GM10248 (cell line): ENCODE measurements at regions not wholly inside any gene's neighbourhood (a gene's known extent, or its start where the extent isn't known, plus 50 kb on each side); places are given as distances from the start of the nearest gene placed in this dataset.

Experiments
- CTCF ChIA-PET: fragments of 300-600 bp; sonication (Branson Sonifier 250); formaldehyde crosslinking; extraction: SDS; loops from one replicate; lab custom pipeline; 2021; ENCODE audit warnings: antibody characterized with exemption; lab: Yijun Ruan, JAX
- POLR2A ChIA-PET: fragments of 350-650 bp; sonication (Branson Sonifier 250); formaldehyde crosslinking; extraction: SDS; loops from one replicate; lab custom pipeline; 2020; ENCODE audit warnings: antibody characterized with exemption; lab: Yijun Ruan, JAX
- DNase-seq: peaks from one replicate; pipeline ENCODE4 v3.0.0; 2012; ENCODE audit errors: extremely low spot score
- TF ChIP-seq, protein P1 (sequence below): IDR thresholded peaks from 2 replicates; pipeline ENCODE4 v1.5.1; 2012; ENCODE audit warnings: mild to moderate bottlenecking, low read depth; ENCODE audit errors: extremely low read depth, missing control alignments, control extremely low read depth

DNA sequence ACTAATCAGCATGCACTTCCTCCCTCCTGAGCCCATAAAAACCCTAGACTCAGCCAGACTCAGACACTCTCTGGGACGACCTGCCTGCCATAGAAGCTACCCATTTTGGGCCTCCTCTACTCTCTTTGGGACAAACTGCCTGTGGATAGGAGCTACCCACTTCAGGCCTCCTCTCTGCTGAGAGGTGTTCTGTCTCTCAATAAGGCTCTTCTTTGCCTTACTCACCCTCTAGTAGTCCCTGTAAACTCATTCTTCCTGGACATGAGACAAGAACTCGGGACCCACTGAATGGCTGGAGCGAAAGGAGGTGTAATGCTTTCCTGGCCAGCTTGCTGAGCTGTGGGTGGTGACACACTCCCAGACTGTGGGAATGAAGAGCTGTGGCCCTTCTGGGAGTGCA lies 424.8 kb upstream of the FZD8 start:
- CTCF ChIA-PET: interaction anchor here (1.3 kb wide), 1 partner anchor 24 kb away, joined by 4 read pairs; no protein-coding TSS in a partner anchor
- POLR2A ChIA-PET: no interaction called here
- DNase-seq: no peak
- TF ChIP-seq, protein P1, sequence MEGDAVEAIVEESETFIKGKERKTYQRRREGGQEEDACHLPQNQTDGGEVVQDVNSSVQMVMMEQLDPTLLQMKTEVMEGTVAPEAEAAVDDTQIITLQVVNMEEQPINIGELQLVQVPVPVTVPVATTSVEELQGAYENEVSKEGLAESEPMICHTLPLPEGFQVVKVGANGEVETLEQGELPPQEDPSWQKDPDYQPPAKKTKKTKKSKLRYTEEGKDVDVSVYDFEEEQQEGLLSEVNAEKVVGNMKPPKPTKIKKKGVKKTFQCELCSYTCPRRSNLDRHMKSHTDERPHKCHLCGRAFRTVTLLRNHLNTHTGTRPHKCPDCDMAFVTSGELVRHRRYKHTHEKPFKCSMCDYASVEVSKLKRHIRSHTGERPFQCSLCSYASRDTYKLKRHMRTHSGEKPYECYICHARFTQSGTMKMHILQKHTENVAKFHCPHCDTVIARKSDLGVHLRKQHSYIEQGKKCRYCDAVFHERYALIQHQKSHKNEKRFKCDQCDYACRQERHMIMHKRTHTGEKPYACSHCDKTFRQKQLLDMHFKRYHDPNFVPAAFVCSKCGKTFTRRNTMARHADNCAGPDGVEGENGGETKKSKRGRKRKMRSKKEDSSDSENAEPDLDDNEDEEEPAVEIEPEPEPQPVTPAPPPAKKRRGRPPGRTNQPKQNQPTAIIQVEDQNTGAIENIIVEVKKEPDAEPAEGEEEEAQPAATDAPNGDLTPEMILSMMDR: no peak

DNA sequence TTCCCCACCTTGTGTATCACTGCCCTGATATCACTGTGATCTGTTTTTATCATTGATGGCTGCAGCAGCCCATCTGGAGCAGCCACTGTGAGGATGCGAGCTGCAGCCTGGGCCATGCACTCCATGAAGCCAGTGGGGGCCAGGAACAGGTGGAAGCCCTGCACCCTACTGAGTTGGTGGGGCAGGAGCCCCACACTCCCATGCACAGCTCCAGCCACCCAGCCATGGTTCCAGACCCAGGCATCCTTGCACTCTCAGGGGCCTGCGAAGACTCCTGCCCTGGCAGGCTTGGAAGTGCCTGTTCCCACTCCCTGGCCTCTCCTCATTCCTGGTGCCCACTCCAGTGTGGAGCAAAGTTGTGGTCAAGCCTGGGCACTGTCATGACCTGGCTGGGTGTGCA lies 424.0 kb upstream of the FZD8 start:
- TF ChIP-seq, protein P1: no peak
- CTCF ChIA-PET: interaction anchor here (1.3 kb wide), 1 partner anchor 24 kb away, joined by 4 read pairs; no protein-coding TSS in a partner anchor
- no peak for DNase-seq
- POLR2A ChIA-PET: no interaction called here

DNA sequence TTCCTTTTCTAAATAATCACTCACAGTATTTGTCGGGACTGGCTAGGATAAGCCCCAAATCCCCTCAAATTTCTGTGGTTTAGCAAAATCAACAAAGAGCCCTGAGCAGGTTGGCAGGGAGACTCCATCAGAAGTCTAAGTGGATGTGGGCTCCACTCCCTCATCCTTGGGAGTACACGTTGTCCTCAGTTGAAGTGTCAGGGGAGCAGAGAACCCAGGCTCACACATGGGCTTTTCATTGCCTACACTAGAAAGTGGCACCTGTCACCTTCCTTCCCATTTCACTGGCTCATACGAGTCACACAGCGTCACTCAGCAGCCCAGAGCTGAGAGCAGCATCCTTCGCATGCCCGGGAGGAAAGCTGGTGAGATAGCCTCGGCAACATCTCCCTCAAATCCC lies 421.3 kb upstream of the FZD8 start:
- DNase-seq: no peak
- POLR2A ChIA-PET: no interaction called here
- CTCF ChIA-PET: no interaction called here
- TF ChIP-seq, protein P1: no peak

DNA sequence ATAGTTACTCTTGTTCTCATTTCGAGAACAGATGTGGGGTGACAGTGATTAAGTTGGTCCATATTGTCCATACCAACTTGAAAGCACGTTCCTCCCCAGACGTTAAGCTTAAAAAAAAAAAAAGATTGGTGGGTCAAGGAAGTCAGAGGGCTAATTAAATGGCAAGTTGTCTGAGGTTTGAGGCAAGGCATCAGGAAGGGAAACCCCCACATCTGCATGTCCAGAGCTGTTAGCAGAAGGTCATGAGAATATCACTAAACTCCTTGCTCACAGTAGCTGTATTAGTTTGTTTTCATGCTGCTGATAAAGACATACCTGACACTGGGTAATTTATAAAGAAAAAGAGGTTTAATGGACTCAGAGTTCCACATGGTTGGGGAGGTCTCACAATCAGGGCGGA lies 415.6 kb upstream of the FZD8 start:
- DNase-seq: no peak
- POLR2A ChIA-PET: no interaction called here
- CTCF ChIA-PET: interaction anchor here (1.2 kb wide), 1 partner anchor 27 kb away, joined by 3 read pairs; no protein-coding TSS in a partner anchor
- TF ChIP-seq, protein P1: no peak

DNA sequence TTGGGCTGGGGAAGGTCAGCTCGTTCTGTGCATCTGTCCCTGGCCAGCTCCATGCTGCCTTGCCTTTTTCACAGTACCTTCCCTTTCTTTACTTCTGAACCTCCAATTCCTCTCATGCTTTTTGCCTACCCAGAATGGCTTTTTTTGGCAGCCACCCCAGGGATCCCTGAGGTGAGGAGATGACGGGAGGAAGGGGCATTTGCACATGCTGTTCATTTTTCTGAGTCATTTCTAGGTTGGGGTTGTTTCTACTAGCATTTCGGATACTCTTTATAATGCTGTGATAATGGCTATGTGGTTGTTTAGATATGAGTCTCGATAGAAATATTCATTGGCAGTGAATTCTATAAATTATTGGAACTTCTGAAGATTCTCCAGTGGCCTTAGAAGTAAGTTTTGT lies 415.1 kb upstream of the FZD8 start:
- no peak for DNase-seq
- CTCF ChIA-PET: interaction anchor here (1.2 to 2.4 kb wide), 3 partner anchors 8 to 28 kb away, joined by 3 to 7 read pairs (median 3); no protein-coding TSS in a partner anchor
- TF ChIP-seq, protein P1: no peak

DNA sequence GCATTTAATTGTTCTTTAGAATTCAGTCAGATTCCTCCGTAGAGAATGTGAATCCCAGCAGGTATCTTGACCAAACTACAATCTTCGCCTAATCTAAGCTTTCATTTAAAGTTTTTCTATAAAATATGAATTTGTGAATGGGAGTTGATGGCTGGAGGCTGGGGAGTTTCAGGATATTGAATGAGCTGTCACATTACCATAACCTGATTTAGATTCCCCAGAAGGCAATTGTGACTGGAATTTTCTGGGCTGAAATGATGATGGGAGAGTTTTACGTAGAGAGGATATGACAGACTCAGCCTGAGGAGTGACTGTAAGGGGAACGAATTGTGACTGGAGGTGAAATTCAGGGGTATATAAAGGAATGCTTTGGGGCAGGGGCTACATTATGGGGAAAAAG lies 411.7 kb upstream of the FZD8 start:
- TF ChIP-seq, protein P1: no peak
- no peak for DNase-seq
- POLR2A ChIA-PET: no interaction called here
- CTCF ChIA-PET: interaction anchor here (1.3 kb wide), 1 partner anchor 15 kb away, joined by 4 read pairs; no protein-coding TSS in a partner anchor

More for the DNA sequence above, 415.1 kb upstream of the FZD8 start:
- POLR2A ChIA-PET: no interaction called here
